Trophoblast cell (in vitro differentiated cells and primary cell): ENCODE measurements at regions not wholly inside any gene's neighbourhood (a gene's known extent, or its start where the extent isn't known, plus 50 kb on each side); places are given as distances from the start of the nearest gene placed in this dataset.

Source experiments
- DNase-seq, 2 donors: peaks; one replicate each; pipeline ENCODE4 v3.0.0-alpha.2; 2016
- H2AFZ ChIP-seq: 2 replicates; pipeline ENCODE4 v1.6.1; 2013; ENCODE audit warnings: low read length, moderate library complexity, mild to moderate bottlenecking; ENCODE audit not compliant: insufficient read depth, poor library complexity
- H2AK5ac ChIP-seq: 2 replicates; pipeline ENCODE4 v1.6.1; 2013; ENCODE audit warnings: mild to moderate bottlenecking, low read length
- H2BK120ac ChIP-seq: 2 replicates; pipeline ENCODE4 v1.6.1; 2013; ENCODE audit warnings: low read length, mild to moderate bottlenecking, moderate library complexity; ENCODE audit not compliant: insufficient read depth, poor library complexity
- H2BK12ac ChIP-seq: 2 replicates; pipeline ENCODE4 v1.6.1; 2013; ENCODE audit warnings: mild to moderate bottlenecking, low read length, moderate library complexity
- H2BK5ac ChIP-seq: 2 replicates; pipeline ENCODE4 v1.6.1; 2013; ENCODE audit warnings: low read length, low read depth, moderate library complexity, mild to moderate bottlenecking; ENCODE audit not compliant: poor library complexity
- H3K14ac ChIP-seq: 2 replicates; pipeline ENCODE4 v1.6.1; 2013; ENCODE audit warnings: mild to moderate bottlenecking, low read length
- H3K18ac ChIP-seq: 2 replicates; pipeline ENCODE4 v1.6.1; 2013; ENCODE audit warnings: mild to moderate bottlenecking, low read length
- H3K23ac ChIP-seq: 2 replicates; pipeline ENCODE4 v1.6.1; 2013; ENCODE audit warnings: low read length
- H3K27ac ChIP-seq: 2 replicates; pipeline ENCODE4 v1.5.1; 2013; ENCODE audit warnings: low read depth, mild to moderate bottlenecking, inconsistent platforms, low read length, moderate library complexity
- H3K27me3 ChIP-seq: 2 replicates; pipeline ENCODE4 v1.6.1; 2013; ENCODE audit warnings: inconsistent platforms, mild to moderate bottlenecking, low read length, moderate library complexity; ENCODE audit not compliant: insufficient read depth
- H3K36me3 ChIP-seq, 2 experiments: 1 replicate in 1 of 2; 2 replicates in 1 of 2; pipeline ENCODE4 v1.6.1; 2013; ENCODE audit warnings: low read length in 2 of 2, mild to moderate bottlenecking in 2 of 2, moderate library complexity in 1 of 2; ENCODE audit not compliant: insufficient read depth in 2 of 2, control insufficient read depth in 1 of 2
- H3K4ac ChIP-seq: 2 replicates; pipeline ENCODE4 v1.6.1; 2013; ENCODE audit warnings: low read depth, mild to moderate bottlenecking, low read length, moderate library complexity
- H3K4me1 ChIP-seq, 2 experiments: 1 replicate in 1 of 2; 2 replicates in 1 of 2; pipeline ENCODE4 v1.6.1; 2013; ENCODE audit warnings: low read length in 2 of 2, mild to moderate bottlenecking in 2 of 2, moderate library complexity in 1 of 2; ENCODE audit not compliant: insufficient read depth in 2 of 2, control insufficient read depth in 1 of 2
- H3K4me2 ChIP-seq: 2 replicates; pipeline ENCODE4 v1.6.1; 2013; ENCODE audit warnings: inconsistent platforms, mild to moderate bottlenecking, low read length, moderate library complexity
- H3K4me3 ChIP-seq: 2 replicates; pipeline ENCODE4 v1.5.1; 2013; ENCODE audit warnings: mild to moderate bottlenecking, low read depth, low read length, inconsistent platforms
- H3K79me1 ChIP-seq: one replicate; pipeline ENCODE4 v1.6.1; 2013; ENCODE audit warnings: low read length
- H3K79me2 ChIP-seq: 2 replicates; pipeline ENCODE4 v1.6.1; 2013; ENCODE audit warnings: low read length, mild to moderate bottlenecking; ENCODE audit not compliant: control insufficient read depth, insufficient read depth, poor library complexity
- H3K9ac ChIP-seq: 2 replicates; pipeline ENCODE4 v1.6.1; 2013; ENCODE audit warnings: mild to moderate bottlenecking, low read length
- H3K9me3 ChIP-seq: 2 replicates; pipeline ENCODE4 v1.6.1; 2013; ENCODE audit warnings: low read depth, mild to moderate bottlenecking, control low read depth, inconsistent platforms, low read length; ENCODE audit not compliant: insufficient read depth
- H4K12ac ChIP-seq: 2 replicates; pipeline ENCODE4 v1.6.1; 2013; ENCODE audit warnings: low read depth, mild to moderate bottlenecking, low read length, moderate library complexity
- H4K8ac ChIP-seq: 2 replicates; pipeline ENCODE4 v1.6.1; 2013; ENCODE audit warnings: low read depth, mild to moderate bottlenecking, low read length, moderate library complexity
- H4K91ac ChIP-seq: one replicate; pipeline ENCODE4 v1.6.1; 2013; ENCODE audit warnings: low read depth, mild to moderate bottlenecking, low read length, moderate library complexity
- WGBS: extraction: QIAGEN DNeasy Blood & Tissue Kit; methylation state at CpG from one replicate; pipeline ENCODE4 v1.1.7; 2013; ENCODE audit warnings: missing lambda C conversion rate; ENCODE audit not compliant: insufficient read length, insufficient coverage; ENCODE audit errors: extremely low coverage; 5-methylcytosine and 5-hydroxymethylcytosine counted together

DNA sequence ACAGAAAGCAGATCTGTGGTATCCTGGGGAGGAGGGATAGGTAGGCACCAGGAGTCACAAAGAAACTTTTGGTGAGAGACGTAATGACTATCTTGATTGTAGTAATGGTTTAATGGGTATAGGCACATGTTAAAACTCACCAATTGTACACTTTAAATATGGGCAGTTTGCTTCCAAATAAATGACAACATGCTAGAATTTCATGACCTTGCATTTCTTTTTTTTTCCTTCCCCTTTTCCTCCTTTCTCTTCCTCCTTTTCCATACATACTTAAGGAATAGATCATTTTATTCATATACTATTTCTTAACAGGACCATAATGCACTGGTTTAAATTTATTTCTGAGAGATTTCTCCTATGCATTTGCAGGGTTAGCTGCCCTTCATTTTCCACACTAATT is 341.8 kb downstream of the TMEM182 start:
- Histone ChIP-seq H3K79me2 (no peaks in the 10 kb centered on the region), H2BK5ac (no peak overlapping the region), H3K4me2 (no peak overlapping the region), H3K9me3 (no peaks in the 10 kb centered on the region), H4K91ac (no peak overlapping the region), H3K14ac (no peak overlapping the region), H3K79me1 (no peaks in the 10 kb centered on the region), H2AK5ac (no peak overlapping the region), H2BK120ac (no peak overlapping the region), H3K18ac (no peak overlapping the region), H3K4me3 (no peak overlapping the region), H3K4me1 (no peaks in the 10 kb centered on the region), H4K8ac (no peak overlapping the region), H3K27ac (no peak overlapping the region), H3K9ac (no peak overlapping the region), H2AFZ (no peak overlapping the region), H3K27me3 (no peaks in the 10 kb centered on the region), H2BK12ac (no peak overlapping the region), H3K4ac (no peak overlapping the region), H3K36me3 (no peaks in the 10 kb centered on the region), H4K12ac (no peak overlapping the region), H3K23ac (no peak overlapping the region)
- no peak for DNase-seq
- WGBS, result no CpG with 5 or more reads among the region's 1 CpG

DNA sequence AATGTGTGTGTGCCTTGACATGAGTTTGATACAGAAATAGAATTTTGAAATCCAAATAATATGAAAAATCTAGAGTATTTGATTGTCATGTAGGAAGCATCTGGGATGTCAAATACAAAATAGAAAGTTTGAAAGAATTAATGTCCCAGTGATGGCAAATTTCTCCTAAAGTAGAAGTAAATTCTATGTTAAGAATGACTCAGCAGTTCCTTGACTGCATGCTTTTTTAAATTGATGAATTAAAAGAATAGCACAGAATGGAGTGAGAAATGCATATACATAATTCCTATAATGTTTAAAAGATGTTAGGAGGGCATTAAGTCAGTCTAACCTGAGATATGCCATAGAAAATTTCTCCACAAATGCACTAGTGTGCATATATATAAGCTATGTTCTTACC is 357.5 kb downstream of the TMEM182 start:
- no peak overlapping the region for H3K4me2 ChIP-seq
- no peak overlapping the region for H2BK5ac ChIP-seq
- no peak overlapping the region for H3K9ac ChIP-seq
- H3K4me3 ChIP-seq, result no peak overlapping the region
- H3K27ac ChIP-seq, result no peak overlapping the region
- H3K4me1 ChIP-seq, result no peaks in the 10 kb centered on the region
- no peaks in the 10 kb centered on the region for H3K27me3 ChIP-seq
- no peaks in the 10 kb centered on the region for H3K9me3 ChIP-seq
- no peak overlapping the region for H4K8ac ChIP-seq
- no peaks in the 10 kb centered on the region for H3K79me1 ChIP-seq
- H2AFZ ChIP-seq, result no peak overlapping the region
- H2BK120ac ChIP-seq, result no peak overlapping the region
- H3K36me3 ChIP-seq, result no peaks in the 10 kb centered on the region
- no peak overlapping the region for H2BK12ac ChIP-seq
- DNase-seq, result no peak
- H3K23ac ChIP-seq, result no peak overlapping the region
- no peak overlapping the region for H3K14ac ChIP-seq
- no peak overlapping the region for H3K18ac ChIP-seq
- no peak overlapping the region for H3K4ac ChIP-seq
- H4K12ac ChIP-seq, result no peak overlapping the region
- no peaks in the 10 kb centered on the region for H3K79me2 ChIP-seq
- no peak overlapping the region for H4K91ac ChIP-seq
- no peak overlapping the region for H2AK5ac ChIP-seq

DNA sequence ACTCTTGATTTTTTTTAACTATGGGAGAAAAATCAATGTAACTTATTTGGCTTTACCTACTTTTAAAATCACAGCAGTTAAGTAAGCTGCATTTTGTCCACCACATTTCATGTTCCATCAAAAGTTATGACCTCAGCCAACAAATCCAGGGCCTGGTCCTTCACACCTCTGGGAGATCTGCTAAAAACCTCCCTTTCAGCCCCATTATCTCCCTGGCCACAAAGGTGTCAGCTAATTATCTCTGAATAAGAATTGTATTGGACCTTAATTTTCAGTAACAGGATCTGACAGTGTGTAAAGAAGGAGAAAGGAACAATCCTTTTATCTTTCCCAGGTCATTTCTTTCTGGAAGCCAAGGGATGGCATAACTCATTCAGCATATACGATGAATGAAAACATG is 359.3 kb downstream of the TMEM182 start:
- Histone ChIP-seq H4K91ac (no peak overlapping the region), H3K4me2 (no peak overlapping the region), H3K79me1 (no peaks in the 10 kb centered on the region), H2AFZ (no peak overlapping the region), H3K9me3 (no peaks in the 10 kb centered on the region), H3K36me3 (no peaks in the 10 kb centered on the region), H2AK5ac (no peak overlapping the region), H3K27ac (no peak overlapping the region), H2BK12ac (no peak overlapping the region), H3K79me2 (no peaks in the 10 kb centered on the region), H3K23ac (no peak overlapping the region), H2BK5ac (no peak overlapping the region), H3K9ac (no peak overlapping the region), H2BK120ac (no peak overlapping the region), H4K8ac (no peak overlapping the region), H3K18ac (no peak overlapping the region), H3K14ac (no peak overlapping the region), H4K12ac (no peak overlapping the region), H3K27me3 (no peaks in the 10 kb centered on the region), H3K4me1 (no peaks in the 10 kb centered on the region), H3K4ac (no peak overlapping the region), H3K4me3 (no peak overlapping the region)
- no CpG with 5 or more reads among the region's 1 CpG for WGBS
- no peak for DNase-seq

DNA sequence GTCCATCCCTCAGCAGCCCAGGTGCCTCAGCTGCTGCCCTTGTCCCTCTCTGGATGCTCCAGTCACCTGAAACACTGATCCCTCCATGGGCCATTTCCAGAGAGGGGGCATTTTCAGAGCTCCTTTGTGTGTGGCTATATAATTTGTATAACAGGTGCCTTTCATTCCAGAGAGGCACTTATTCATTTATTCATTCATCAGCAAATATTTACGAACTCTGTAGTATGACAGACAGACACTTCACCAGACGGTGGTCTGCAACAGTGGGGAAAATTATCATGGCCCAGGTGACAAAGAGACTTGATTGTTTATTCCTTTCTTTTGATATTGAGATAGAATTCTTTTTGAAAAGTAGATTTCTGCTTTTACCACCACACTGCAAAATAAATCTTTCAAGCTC is 361.7 kb downstream of the TMEM182 start:
- no peaks in the 10 kb centered on the region for H3K36me3 ChIP-seq
- no peaks in the 10 kb centered on the region for H3K79me1 ChIP-seq
- H2BK120ac ChIP-seq, result no peak overlapping the region
- no peak overlapping the region for H3K4me3 ChIP-seq
- no peak for DNase-seq
- H3K79me2 ChIP-seq, result no peaks in the 10 kb centered on the region
- no peaks in the 10 kb centered on the region for H3K4me1 ChIP-seq
- H3K18ac ChIP-seq, result no peak overlapping the region
- no peak overlapping the region for H3K9ac ChIP-seq
- no peak overlapping the region for H3K27ac ChIP-seq
- no peak overlapping the region for H4K91ac ChIP-seq
- no peaks in the 10 kb centered on the region for H3K27me3 ChIP-seq
- H4K8ac ChIP-seq, result no peak overlapping the region
- H3K23ac ChIP-seq, result peak overlapping the region; percentile 78
- no peak overlapping the region for H2AFZ ChIP-seq
- no peak overlapping the region for H2AK5ac ChIP-seq
- H4K12ac ChIP-seq, result no peak overlapping the region
- H2BK12ac ChIP-seq, result no peak overlapping the region
- no peak overlapping the region for H2BK5ac ChIP-seq
- no peaks in the 10 kb centered on the region for H3K9me3 ChIP-seq
- H3K4me2 ChIP-seq, result no peak overlapping the region
- no CpG with 5 or more reads among the region's 2 CpGs for WGBS
- H3K14ac ChIP-seq, result no peak overlapping the region
- H3K4ac ChIP-seq, result no peak overlapping the region

DNA sequence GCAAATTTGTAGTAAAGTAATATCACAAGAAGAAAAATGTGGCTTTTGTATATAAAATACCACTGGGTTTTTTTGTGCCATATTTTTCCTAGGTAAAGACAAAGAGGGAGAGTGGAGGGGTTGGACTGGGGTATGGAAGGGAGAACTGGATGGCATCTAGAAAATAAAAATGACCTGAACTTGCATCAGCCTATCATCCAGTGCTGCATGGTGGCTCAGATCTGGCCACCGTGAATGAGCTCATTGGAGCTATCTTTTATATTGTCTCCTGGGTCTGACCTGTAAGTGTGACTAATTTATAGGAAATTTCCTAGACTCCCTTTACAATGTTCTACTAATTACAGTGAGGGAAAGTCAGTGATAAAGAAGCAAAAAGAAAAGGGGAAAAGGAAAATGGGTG is 369.0 kb downstream of the TMEM182 start:
- no CpG with 5 or more reads among the region's 1 CpG for WGBS
- no peak overlapping the region for H3K14ac ChIP-seq

More for the DNA sequence above, 369.0 kb downstream of the TMEM182 start:
- Histone ChIP-seq H4K12ac (no peak overlapping the region), H2BK12ac (no peak overlapping the region), H3K27me3 (no peaks in the 10 kb centered on the region), H3K9me3 (peaks cover 2% of the 10 kb centered on the region), H3K4me3 (no peak overlapping the region), H3K79me2 (no peaks in the 10 kb centered on the region), H3K36me3 (no peaks in the 10 kb centered on the region), H3K4me2 (no peak overlapping the region), H2BK120ac (no peak overlapping the region), H3K9ac (no peak overlapping the region), H3K23ac (no peak overlapping the region), H4K8ac (no peak overlapping the region), H4K91ac (no peak overlapping the region), H2BK5ac (no peak overlapping the region), H3K79me1 (no peaks in the 10 kb centered on the region), H3K4me1 (no peaks in the 10 kb centered on the region), H3K4ac (no peak overlapping the region), H3K18ac (no peak overlapping the region), H3K27ac (no peak overlapping the region), H2AFZ (no peak overlapping the region), H2AK5ac (no peak overlapping the region)
- DNase-seq, result no peak
